Stimulated activated naive B cell treated with anti-CD40 and anti-IgM and Interleukin-4, amounts not matched to agents 10 μg/mL and 1 μg/mL and 100 μg/mL, for 72 hours (primary cell): ENCODE measurements at regions not wholly inside any gene's neighbourhood (a gene's known extent, or its start where the extent isn't known, plus 50 kb on each side); places are given as distances from the start of the nearest gene placed in this dataset.
A peak's percentile ranks its signal among the peaks of the same experiment; 100 is the strongest.

ENCODE experiments used
- ATAC-seq, 2 donors: fragments of 150-1000 bp; cut with Tn5 transposase; replicated peaks; 2 replicates each; pipeline ENCODE4 v1.10.0; 2021; ENCODE audit warnings: moderate library complexity in 1 of 2
- DNase-seq: peaks from one replicate; pipeline ENCODE4 v3.0.0; 2021
- H3K27ac Mint-ChIP-seq: one replicate; pipeline ENCODE4 v1.8.0; 2022; ENCODE audit warnings: mild to moderate bottlenecking, mixed read lengths
- H3K27me3 Mint-ChIP-seq, 2 donors: one replicate each; pipeline ENCODE4 v1.8.0; 2022; ENCODE audit warnings: mixed read lengths in 2 of 2
- H3K36me3 Mint-ChIP-seq, 2 donors: one replicate each; pipeline ENCODE4 v1.8.0; 2022; ENCODE audit warnings: mixed read lengths in 2 of 2, mild to moderate bottlenecking in 1 of 2
- H3K4me1 Mint-ChIP-seq, 2 donors: one replicate each; pipeline ENCODE4 v1.8.0; 2022; ENCODE audit warnings: mixed read lengths in 2 of 2, mild to moderate bottlenecking in 1 of 2
- H3K4me3 Mint-ChIP-seq, 2 donors: one replicate each; pipeline ENCODE4 v1.8.0; 2022; ENCODE audit warnings: mild to moderate bottlenecking in 2 of 2, mixed read lengths in 2 of 2, moderate library complexity in 1 of 2
- H3K9me3 Mint-ChIP-seq, 2 donors: one replicate each; pipeline ENCODE4 v1.8.0; 2022; ENCODE audit warnings: mixed read lengths in 2 of 2, mild to moderate bottlenecking in 1 of 2

GRCh38 chr2:12096051-12096787 lies 349.8 kb downstream of the LPIN1 start:
- H3K9me3 Mint-ChIP-seq = peaks cover 1 to 3% of the 10 kb centered on the region in 2 donors
- no peak overlapping the region for H3K4me3 Mint-ChIP-seq
- peaks cover 12 to 22% of the 10 kb centered on the region in 2 donors for H3K4me1 Mint-ChIP-seq
- H3K36me3 Mint-ChIP-seq = no peaks in the 10 kb centered on the region
- DNase-seq = no peak
- H3K27me3 Mint-ChIP-seq = no peaks in the 10 kb centered on the region
- no peak for ATAC-seq
- no peak overlapping the region for H3K27ac Mint-ChIP-seq

GRCh38 chr2:12096788-12097449 lies 350.5 kb downstream of the LPIN1 start:
- Mint-ChIP-seq H3K36me3 (no peaks in the 10 kb centered on the region), H3K9me3 (peaks cover 1 to 7% of the 10 kb centered on the region in 2 donors), H3K4me3 (no peak overlapping the region), H3K27ac (no peak overlapping the region), H3K27me3 (no peaks in the 10 kb centered on the region), H3K4me1 (peaks cover 15 to 23% of the 10 kb centered on the region in 2 donors)
- DNase-seq (no peak), ATAC-seq (no peak)

GRCh38 chr2:12097859-12098258 lies 351.4 kb downstream of the LPIN1 start:
- Mint-ChIP-seq H3K36me3 (no peaks in the 10 kb centered on the region), H3K4me1 (peaks cover 16 to 22% of the 10 kb centered on the region in 2 donors), H3K9me3 (peaks cover 1 to 9% of the 10 kb centered on the region in 2 donors), H3K27ac (no peak overlapping the region), H3K27me3 (no peaks in the 10 kb centered on the region), H3K4me3 (no peak overlapping the region)
- DNase-seq = no peak
- ATAC-seq = no peak

GRCh38 chr2:12099374-12099773 lies 352.9 kb downstream of the LPIN1 start:
- Mint-ChIP-seq H3K27me3 (no peaks in the 10 kb centered on the region), H3K4me3 (no peak overlapping the region), H3K9me3 (peaks cover 0 to 6% of the 10 kb centered on the region in 2 donors), H3K36me3 (no peaks in the 10 kb centered on the region), H3K4me1 (peaks cover 14 to 22% of the 10 kb centered on the region in 2 donors), H3K27ac (no peak overlapping the region)
- no peak for ATAC-seq
- DNase-seq = no peak

GRCh38 chr2:12102679-12103078 lies 356.2 kb downstream of the LPIN1 start:
- ATAC-seq = no peak
- Mint-ChIP-seq H3K27me3 (no peaks in the 10 kb centered on the region), H3K27ac (no peak overlapping the region), H3K36me3 (no peaks in the 10 kb centered on the region), H3K4me1 (peaks cover 22 to 41% of the 10 kb centered on the region in 2 donors), H3K4me3 (no peak overlapping the region), H3K9me3 (peaks cover 0 to 6% of the 10 kb centered on the region in 2 donors)
- DNase-seq = no peak

- H3K27me3 Mint-ChIP-seq = no peaks in the 10 kb centered on the region
- peaks cover 22 to 43% of the 10 kb centered on the region in 2 donors for H3K4me1 Mint-ChIP-seq
- no peak for DNase-seq
- peaks cover 0 to 6% of the 10 kb centered on the region in 2 donors for H3K9me3 Mint-ChIP-seq
- no peak overlapping the region for H3K4me3 Mint-ChIP-seq
- no peaks in the 10 kb centered on the region for H3K36me3 Mint-ChIP-seq
- no peak overlapping the region for H3K27ac Mint-ChIP-seq
- ATAC-seq = no peak
These were observed 358.7 kb downstream of the LPIN1 start for GRCh38 chr2:12105180-12105579.

- Mint-ChIP-seq H3K36me3 (no peaks in the 10 kb centered on the region), H3K4me3 (peak overlapping the region in 1 of 2 donors; percentile 29), H3K9me3 (peaks cover 1 to 5% of the 10 kb centered on the region in 2 donors), H3K27me3 (no peaks in the 10 kb centered on the region), H3K4me1 (peaks cover 32 to 56% of the 10 kb centered on the region in 2 donors), H3K27ac (peak overlapping the region; percentile 37)
- ATAC-seq (peak; percentile 86 to 96), DNase-seq (peak; percentile 58)
These were observed 360.1 kb downstream of the LPIN1 start for GRCh38 chr2:12106440-12107080.

GRCh38 chr2:12107321-12107720 lies 360.9 kb downstream of the LPIN1 start:
- H3K27ac Mint-ChIP-seq = no peak overlapping the region
- no peak for ATAC-seq
- H3K27me3 Mint-ChIP-seq = no peaks in the 10 kb centered on the region
- H3K36me3 Mint-ChIP-seq = no peaks in the 10 kb centered on the region
- no peak overlapping the region for H3K4me3 Mint-ChIP-seq
- H3K4me1 Mint-ChIP-seq = peaks cover 27 to 53% of the 10 kb centered on the region in 2 donors
- H3K9me3 Mint-ChIP-seq = peaks cover 0 to 1% of the 10 kb centered on the region in 2 donors
- no peak for DNase-seq

GRCh38 chr2:12107939-12108338 lies 361.5 kb downstream of the LPIN1 start:
- H3K27me3 Mint-ChIP-seq = no peaks in the 10 kb centered on the region
- H3K4me1 Mint-ChIP-seq = peaks cover 31 to 59% of the 10 kb centered on the region in 2 donors

GRCh38 chr2:12109363-12110017 lies 363.1 kb downstream of the LPIN1 start:
- no peaks in the 10 kb centered on the region for H3K27me3 Mint-ChIP-seq
- ATAC-seq (no peak), DNase-seq (no peak)
- no peaks in the 10 kb centered on the region for H3K36me3 Mint-ChIP-seq
- no peak overlapping the region for H3K27ac Mint-ChIP-seq
- H3K9me3 Mint-ChIP-seq = peaks cover 0 to 1% of the 10 kb centered on the region in 2 donors
- no peak overlapping the region for H3K4me3 Mint-ChIP-seq
- H3K4me1 Mint-ChIP-seq = peaks cover 40 to 69% of the 10 kb centered on the region in 2 donors

More at GRCh38 chr2:12107939-12108338, 361.5 kb downstream of the LPIN1 start:
- no peaks in the 10 kb centered on the region for H3K36me3 Mint-ChIP-seq
- H3K9me3 Mint-ChIP-seq = peaks cover 0 to 1% of the 10 kb centered on the region in 2 donors
- ATAC-seq (no peak), DNase-seq (no peak)
- no peak overlapping the region for H3K27ac Mint-ChIP-seq
- no peak overlapping the region for H3K4me3 Mint-ChIP-seq

- H3K4me3 Mint-ChIP-seq = peak overlapping the region in 1 of 2 donors; percentile 25
- peak in 1 of 2 donors; percentile 26 for ATAC-seq
- H3K4me1 Mint-ChIP-seq = peaks cover 40 to 73% of the 10 kb centered on the region in 2 donors
- no peaks in the 10 kb centered on the region for H3K27me3 Mint-ChIP-seq
- H3K9me3 Mint-ChIP-seq = peaks cover 0 to 1% of the 10 kb centered on the region in 2 donors
- H3K27ac Mint-ChIP-seq = no peak overlapping the region
- H3K36me3 Mint-ChIP-seq = no peaks in the 10 kb centered on the region
- no peak for DNase-seq
These were observed 363.6 kb downstream of the LPIN1 start for GRCh38 chr2:12110074-12110473.

- Mint-ChIP-seq H3K4me1 (peaks cover 39 to 76% of the 10 kb centered on the region in 2 donors), H3K27ac (no peak overlapping the region), H3K27me3 (no peaks in the 10 kb centered on the region), H3K36me3 (no peaks in the 10 kb centered on the region), H3K9me3 (peaks cover 0 to 1% of the 10 kb centered on the region in 2 donors), H3K4me3 (peak overlapping the region in 1 of 2 donors; percentile 16)
- DNase-seq = no peak
- no peak for ATAC-seq
These were observed 364.0 kb downstream of the LPIN1 start for GRCh38 chr2:12110481-12110880.

- Mint-ChIP-seq H3K4me1 (peaks cover 35 to 74% of the 10 kb centered on the region in 2 donors), H3K27ac (no peak overlapping the region), H3K9me3 (peaks cover 0 to 1% of the 10 kb centered on the region in 2 donors), H3K36me3 (no peaks in the 10 kb centered on the region), H3K27me3 (no peaks in the 10 kb centered on the region), H3K4me3 (no peak overlapping the region)
- ATAC-seq (no peak), DNase-seq (no peak)
These were observed 367.0 kb downstream of the LPIN1 start for GRCh38 chr2:12113412-12113811.

- Mint-ChIP-seq H3K27ac (no peak overlapping the region), H3K4me1 (peaks cover 33 to 69% of the 10 kb centered on the region in 2 donors), H3K9me3 (peaks cover 0 to 1% of the 10 kb centered on the region in 2 donors), H3K4me3 (no peak overlapping the region), H3K27me3 (no peaks in the 10 kb centered on the region), H3K36me3 (no peaks in the 10 kb centered on the region)
- no peak for DNase-seq
- no peak for ATAC-seq
These were observed 368.4 kb downstream of the LPIN1 start for GRCh38 chr2:12114816-12115215.
